OCI-LY7 (cell line): ENCODE measurements at regions not wholly inside any gene's neighbourhood (a gene's known extent, or its start where the extent isn't known, plus 50 kb on each side); places are given as distances from the start of the nearest gene placed in this dataset.
A peak's percentile ranks its signal among the peaks of the same experiment; 100 is the strongest.

Source experiments
- BruUV-seq: library from RNA; stranded (reverse); fragments of 400-500 nt; replicated peaks from 2 replicates; lab custom pipeline; 2021; lab: Mats Ljungman, UMichigan
- CTCF ChIA-PET: fragments of 300-600 bp; sonication (Branson Sonifier 250); formaldehyde crosslinking; loops from one replicate; lab custom pipeline; 2022; ENCODE audit warnings: antibody characterized with exemption; ENCODE audit not compliant: unreplicated experiment; lab: Charles Lee
- POLR2A ChIA-PET: fragments of 300-600 bp; sonication (Branson Sonifier 250); formaldehyde crosslinking; loops from one replicate; lab custom pipeline; 2022; ENCODE audit warnings: antibody characterized with exemption; lab: Charles Lee
- DNase-seq: peaks from one replicate; pipeline ENCODE4 v3.0.0-alpha.2; 2015; ENCODE audit warnings: low spot score
- H2AFZ ChIP-seq: fragments of 200-600 bp; sonication (generic), shearing (Covaris generic); 2 replicates; pipeline ENCODE4 v1.6.1; 2014; ENCODE audit warnings: mild to moderate bottlenecking, antibody characterized with exemption, low read length, moderate library complexity
- H3K27ac ChIP-seq: fragments of 200-600 bp; sonication (generic); 2 replicates; pipeline ENCODE4 v1.5.1; 2014; ENCODE audit warnings: mixed run types, low read depth, mild to moderate bottlenecking, moderate library complexity, low read length, inconsistent platforms; ENCODE audit not compliant: poor library complexity, severe bottlenecking
- H3K36me3 ChIP-seq: fragments of 200-600 bp; sonication (generic); 2 replicates; pipeline ENCODE4 v1.6.1; 2014; ENCODE audit warnings: mild to moderate bottlenecking, antibody characterized with exemption, low read length, moderate library complexity, mixed read lengths; ENCODE audit not compliant: insufficient read depth
- H3K4me1 ChIP-seq: fragments of 200-600 bp; sonication (generic); 2 replicates; pipeline ENCODE4 v1.5.1; 2014; ENCODE audit warnings: mild to moderate bottlenecking, low read length; ENCODE audit not compliant: insufficient read depth, poor library complexity, severe bottlenecking
- H3K4me2 ChIP-seq: fragments of 200-600 bp; sonication (generic); 2 replicates; pipeline ENCODE4 v1.6.1; 2014; ENCODE audit warnings: mild to moderate bottlenecking, low read length
- H3K4me3 ChIP-seq: fragments of 200-600 bp; sonication (generic); 2 replicates; pipeline ENCODE4 v1.5.1; 2014; ENCODE audit warnings: mild to moderate bottlenecking, low read depth, low read length; ENCODE audit not compliant: poor library complexity, severe bottlenecking
- H3K79me2 ChIP-seq: fragments of 200-600 bp; sonication (generic); 2 replicates; pipeline ENCODE4 v1.6.1; 2016; ENCODE audit warnings: low read depth, mild to moderate bottlenecking, low read length, moderate library complexity, mixed read lengths; ENCODE audit not compliant: insufficient read depth
- H3K9me2 ChIP-seq: fragments of 200-600 bp; sonication (generic); 2 replicates; pipeline ENCODE4 v1.6.1; 2016; ENCODE audit warnings: mild to moderate bottlenecking, low read length, mixed read lengths; ENCODE audit not compliant: insufficient read depth
- H3K9me3 ChIP-seq: fragments of 200-600 bp; sonication (generic); 2 replicates; pipeline ENCODE4 v1.6.1; 2014; ENCODE audit warnings: mild to moderate bottlenecking, mixed run types, low read length, mixed read lengths
- H4K20me1 ChIP-seq: fragments of 200-600 bp; sonication (generic); 2 replicates; pipeline ENCODE4 v1.6.1; 2014; ENCODE audit warnings: mild to moderate bottlenecking, antibody characterized with exemption, low read length, moderate library complexity, mixed read lengths; ENCODE audit not compliant: insufficient read depth
- EZH2phosphoT487 ChIP-seq: fragments of 200-600 bp; sonication (generic); IDR thresholded peaks from 2 replicates; pipeline ENCODE4 v1.6.1; 2018; ENCODE audit warnings: low read depth, borderline replicate concordance, mild to moderate bottlenecking, mixed run types, antibody characterized with exemption, low read length, moderate library complexity, mixed read lengths
- intact Hi-C: fragments of 100-400 bp; cut with micrococcal nuclease; formaldehyde crosslinking; loops from one replicate; pipeline ENCODE4 v1.10.0; 2022; ENCODE audit not compliant: unreplicated experiment
- TF ChIP-seq, protein P1 (sequence below): fragments of 200-600 bp; sonication (generic); conservative IDR thresholded peaks from 2 replicates; pipeline ENCODE4 v1.5.1; 2014; ENCODE audit warnings: mild to moderate bottlenecking, antibody characterized with exemption, low read length, moderate library complexity, mixed read lengths

DNA sequence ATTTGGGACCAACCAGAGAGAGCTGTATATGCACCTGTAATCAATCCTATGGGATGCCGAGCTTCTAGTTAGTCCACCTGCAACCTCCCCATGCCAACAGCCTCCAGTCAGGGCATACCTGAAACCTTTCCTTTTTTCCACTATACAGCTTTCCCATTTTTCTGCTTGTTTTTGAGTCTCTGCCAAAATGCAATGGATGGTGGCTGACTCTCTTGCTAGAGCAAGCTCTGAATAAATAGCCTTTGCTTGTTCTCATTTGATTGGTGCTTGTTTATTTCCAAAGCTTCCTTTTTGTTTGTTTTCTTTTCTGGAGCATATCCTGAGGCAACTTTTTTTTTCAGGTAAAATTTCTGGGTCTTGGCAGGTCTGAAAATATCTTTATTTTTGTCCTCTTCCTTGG lies 58.0 kb upstream of the PLET1 start:
- no peaks in the 10 kb centered on the region for H3K36me3 ChIP-seq
- no peaks in the 10 kb centered on the region for H3K79me2 ChIP-seq
- H3K9me2 ChIP-seq: no peaks in the 10 kb centered on the region
- no peak overlapping the region for H3K4me2 ChIP-seq
- CTCF ChIA-PET: no interaction called here
- intact Hi-C loops: no loop called here
- POLR2A ChIA-PET: no interaction called here
- H2AFZ ChIP-seq: no peak overlapping the region
- TF ChIP-seq EZH2phosphoT487: no peak
- TF ChIP-seq, protein P1, sequence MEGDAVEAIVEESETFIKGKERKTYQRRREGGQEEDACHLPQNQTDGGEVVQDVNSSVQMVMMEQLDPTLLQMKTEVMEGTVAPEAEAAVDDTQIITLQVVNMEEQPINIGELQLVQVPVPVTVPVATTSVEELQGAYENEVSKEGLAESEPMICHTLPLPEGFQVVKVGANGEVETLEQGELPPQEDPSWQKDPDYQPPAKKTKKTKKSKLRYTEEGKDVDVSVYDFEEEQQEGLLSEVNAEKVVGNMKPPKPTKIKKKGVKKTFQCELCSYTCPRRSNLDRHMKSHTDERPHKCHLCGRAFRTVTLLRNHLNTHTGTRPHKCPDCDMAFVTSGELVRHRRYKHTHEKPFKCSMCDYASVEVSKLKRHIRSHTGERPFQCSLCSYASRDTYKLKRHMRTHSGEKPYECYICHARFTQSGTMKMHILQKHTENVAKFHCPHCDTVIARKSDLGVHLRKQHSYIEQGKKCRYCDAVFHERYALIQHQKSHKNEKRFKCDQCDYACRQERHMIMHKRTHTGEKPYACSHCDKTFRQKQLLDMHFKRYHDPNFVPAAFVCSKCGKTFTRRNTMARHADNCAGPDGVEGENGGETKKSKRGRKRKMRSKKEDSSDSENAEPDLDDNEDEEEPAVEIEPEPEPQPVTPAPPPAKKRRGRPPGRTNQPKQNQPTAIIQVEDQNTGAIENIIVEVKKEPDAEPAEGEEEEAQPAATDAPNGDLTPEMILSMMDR: no peak
- no peaks in the 10 kb centered on the region for H3K9me3 ChIP-seq
- DNase-seq: no peak
- H4K20me1 ChIP-seq: no peaks in the 10 kb centered on the region
- BruUV-seq: no TSS peak
- no peak overlapping the region for H3K27ac ChIP-seq
- H3K4me3 ChIP-seq: no peak overlapping the region
- H3K4me1 ChIP-seq: no peaks in the 10 kb centered on the region

DNA sequence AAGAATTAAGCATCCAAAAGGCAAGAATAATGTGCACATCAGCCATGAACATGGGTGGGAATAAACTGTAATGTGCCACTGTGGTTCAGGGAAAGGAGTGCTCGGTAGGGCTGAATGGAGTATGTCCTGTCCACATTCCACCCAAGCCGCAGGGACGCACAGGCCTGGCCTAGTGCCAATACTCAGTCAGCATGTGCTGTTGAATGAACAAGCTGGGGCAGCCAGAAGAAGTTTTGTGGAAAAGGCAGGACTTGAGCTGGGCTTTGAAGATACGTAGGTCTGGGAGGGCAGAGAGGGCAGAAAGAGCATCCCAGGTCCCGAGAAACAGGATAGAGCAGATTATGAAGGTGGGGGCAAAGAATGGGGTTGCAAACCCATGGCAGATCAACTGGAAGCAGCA lies 60.0 kb upstream of the PLET1 start:
- Histone ChIP-seq H3K4me3 (no peak overlapping the region), H3K27ac (no peak overlapping the region), H2AFZ (no peak overlapping the region), H3K79me2 (no peaks in the 10 kb centered on the region), H3K4me1 (no peaks in the 10 kb centered on the region), H3K9me2 (no peaks in the 10 kb centered on the region), H4K20me1 (no peaks in the 10 kb centered on the region), H3K36me3 (no peaks in the 10 kb centered on the region), H3K9me3 (no peaks in the 10 kb centered on the region), H3K4me2 (no peak overlapping the region)
- intact Hi-C loops: no loop called here
- ChIA-PET POLR2A (no interaction called here), CTCF (no interaction called here)
- DNase-seq: no peak
- TF ChIP-seq, protein P1: no peak
- no peak for TF ChIP-seq EZH2phosphoT487
- no TSS peak for BruUV-seq

DNA sequence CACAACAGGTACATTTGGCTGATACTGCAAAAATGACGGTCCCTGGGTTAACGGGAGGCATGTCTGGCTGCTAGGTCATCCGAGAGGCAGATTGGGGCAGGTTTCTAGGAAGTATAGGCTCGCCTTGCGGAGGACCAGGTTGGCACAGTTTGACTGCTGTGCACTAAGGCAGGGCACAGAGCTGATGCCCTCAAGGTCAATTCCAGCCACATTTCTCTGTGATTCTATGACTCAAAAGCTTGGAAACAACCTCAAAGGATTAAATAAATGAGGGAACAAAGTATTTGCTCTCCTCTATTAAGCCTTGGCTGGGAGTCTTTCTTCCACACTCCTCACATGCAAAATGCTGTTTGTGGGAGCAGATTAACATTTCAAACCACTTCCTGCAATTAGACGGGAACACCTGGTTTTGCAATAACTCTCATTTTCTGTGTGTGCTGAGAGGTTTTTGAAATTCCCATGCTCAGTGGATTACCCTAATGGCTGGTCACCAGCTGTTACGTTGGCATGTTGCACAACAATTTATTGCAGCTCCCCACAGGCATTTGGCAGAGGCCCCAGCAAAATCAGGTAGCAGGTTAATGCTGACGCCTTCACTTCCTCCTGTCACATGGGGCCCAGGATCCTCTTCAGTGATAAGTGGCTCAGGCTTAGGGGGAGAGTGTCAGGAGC lies 61.0 kb upstream of the PLET1 start:
- BruUV-seq: no TSS peak
- no peaks in the 10 kb centered on the region for H4K20me1 ChIP-seq

More for the DNA sequence above, 61.0 kb upstream of the PLET1 start:
- H3K36me3 ChIP-seq: no peaks in the 10 kb centered on the region
- H3K4me1 ChIP-seq: no peaks in the 10 kb centered on the region
- H3K4me3 ChIP-seq: no peak overlapping the region
- H3K9me3 ChIP-seq: no peaks in the 10 kb centered on the region
- TF ChIP-seq, protein P1: no peak
- no peak for TF ChIP-seq EZH2phosphoT487
- H2AFZ ChIP-seq: 0 out of 2 replicates have a peak overlapping the region, but pooled peaks have one; percentile 25
- intact Hi-C loops: no loop called here
- ChIA-PET POLR2A (no interaction called here), CTCF (no interaction called here)
- DNase-seq: no peak
- H3K9me2 ChIP-seq: no peaks in the 10 kb centered on the region
- no peak overlapping the region for H3K27ac ChIP-seq
- H3K4me2 ChIP-seq: no peak overlapping the region
- no peaks in the 10 kb centered on the region for H3K79me2 ChIP-seq
